GM06990 (cell line): ENCODE measurements at regions not wholly inside any gene's neighbourhood (a gene's known extent, or its start where the extent isn't known, plus 50 kb on each side); places are given as distances from the start of the nearest gene placed in this dataset.
"Not testable (repeated sequence)": the region's sequence is repeated elsewhere in the genome, so short reads cannot be mapped to it uniquely, and the experiment has no call there.

Experiments
- DNase-seq: peaks from one replicate; pipeline ENCODE4 v3.0.0-alpha.2; 2011; ENCODE audit not compliant: insufficient read length; ENCODE audit errors: extremely low read depth
- H3K27me3 ChIP-seq: replicated peaks from 2 replicates; pipeline ENCODE4 v1.6.0; 2011; ENCODE audit warnings: low read length; ENCODE audit not compliant: control insufficient read depth, insufficient read depth
- H3K36me3 ChIP-seq: 2 replicates; pipeline ENCODE4 v1.5.1; 2011; ENCODE audit warnings: low read length; ENCODE audit not compliant: control insufficient read depth, insufficient read depth
- H3K4me3 ChIP-seq: replicated peaks from 2 replicates; pipeline ENCODE4 v1.5.1; 2011; ENCODE audit warnings: low read depth, mild to moderate bottlenecking, control low read depth, low read length
- CTCF ChIP-seq: IDR thresholded peaks from 2 replicates; pipeline ENCODE4 v1.5.1; 2011; ENCODE audit warnings: low read length, control low read depth, mild to moderate bottlenecking, inconsistent platforms; ENCODE audit not compliant: insufficient read depth, poor library complexity, severe bottlenecking

- DNase-seq = no peak
- no peak for TF ChIP-seq CTCF
- H3K36me3 ChIP-seq = no peaks in the 10 kb centered on the region
- H3K27me3 ChIP-seq = no peaks in the 10 kb centered on the region
- no peak overlapping the region for H3K4me3 ChIP-seq
Observed at GRCh38 chr4:13922459-13922858, 294.9 kb upstream of the BOD1L1 start.

- Histone ChIP-seq H3K36me3 (no peaks in the 10 kb centered on the region), H3K27me3 (no peaks in the 10 kb centered on the region), H3K4me3 (no peak overlapping the region)
- no peak for TF ChIP-seq CTCF
- DNase-seq = no peak
Observed at GRCh38 chr4:13922873-13923645, 295.5 kb upstream of the BOD1L1 start.

- not testable (repeated sequence) for H3K4me3 ChIP-seq, H3K36me3 ChIP-seq, DNase-seq, H3K27me3 ChIP-seq
Observed at GRCh38 chr4:13924900-13925299, 297.4 kb upstream of the BOD1L1 start.

- no peak for TF ChIP-seq CTCF
- Histone ChIP-seq H3K27me3 (no peaks in the 10 kb centered on the region), H3K36me3 (no peaks in the 10 kb centered on the region), H3K4me3 (no peak overlapping the region)
- DNase-seq = no peak
Observed at GRCh38 chr4:13928214-13928613, 300.7 kb upstream of the BOD1L1 start.

GRCh38 chr4:13930155-13930554, 302.6 kb upstream of the BOD1L1 start:
- H3K27me3 ChIP-seq = no peaks in the 10 kb centered on the region
- DNase-seq = no peak
- H3K36me3 ChIP-seq = no peaks in the 10 kb centered on the region
- TF ChIP-seq CTCF = no peak
- no peak overlapping the region for H3K4me3 ChIP-seq

- TF ChIP-seq CTCF = peak; percentile 30
- Histone ChIP-seq H3K27me3 (no peaks in the 10 kb centered on the region), H3K4me3 (no peak overlapping the region), H3K36me3 (no peaks in the 10 kb centered on the region)
- DNase-seq = no peak
Observed at GRCh38 chr4:13933191-13933590, 305.7 kb upstream of the BOD1L1 start.
